ENCODE measurements at regions not wholly inside any gene's neighbourhood (a gene's known extent, or its start where the extent isn't known, plus 50 kb on each side); places are given as distances from the start of the nearest gene placed in this dataset.
"Not testable (repeated sequence)": the region's sequence is repeated elsewhere in the genome, so short reads cannot be mapped to it uniquely, and the experiment has no call there.

DNA sequence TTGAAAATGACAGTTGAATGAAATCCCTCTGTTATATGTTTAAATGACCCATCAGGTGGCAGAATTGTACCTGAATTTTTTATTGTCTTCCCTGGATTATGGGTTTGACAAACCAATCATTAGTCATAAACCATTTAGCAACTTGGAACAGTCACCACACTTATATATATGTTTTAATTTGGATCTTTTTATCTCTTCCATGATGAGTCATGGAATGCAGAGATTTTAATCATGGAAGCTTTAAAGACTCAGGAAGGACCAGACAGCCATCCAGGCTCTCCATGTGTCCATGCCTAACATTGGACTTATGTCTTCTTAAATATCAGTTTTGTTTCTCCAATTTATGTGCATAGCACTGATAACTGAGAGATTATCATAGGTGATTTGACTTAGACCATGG, 188.3 kb upstream of the ZSWIM2 start:
- Histone ChIP-seq H3K27me3 (no peaks in the 10 kb centered on the region), H3K36me3 (no peaks in the 10 kb centered on the region), H3K4me1 (no peaks in the 10 kb centered on the region), H3K27ac (no peak overlapping the region), H3K9me3 (no peaks in the 10 kb centered on the region), H3K4me3 (no peak overlapping the region)
- intact Hi-C loops (cut with DNase I): no loop called here
- TF ChIP-seq, protein P1, sequence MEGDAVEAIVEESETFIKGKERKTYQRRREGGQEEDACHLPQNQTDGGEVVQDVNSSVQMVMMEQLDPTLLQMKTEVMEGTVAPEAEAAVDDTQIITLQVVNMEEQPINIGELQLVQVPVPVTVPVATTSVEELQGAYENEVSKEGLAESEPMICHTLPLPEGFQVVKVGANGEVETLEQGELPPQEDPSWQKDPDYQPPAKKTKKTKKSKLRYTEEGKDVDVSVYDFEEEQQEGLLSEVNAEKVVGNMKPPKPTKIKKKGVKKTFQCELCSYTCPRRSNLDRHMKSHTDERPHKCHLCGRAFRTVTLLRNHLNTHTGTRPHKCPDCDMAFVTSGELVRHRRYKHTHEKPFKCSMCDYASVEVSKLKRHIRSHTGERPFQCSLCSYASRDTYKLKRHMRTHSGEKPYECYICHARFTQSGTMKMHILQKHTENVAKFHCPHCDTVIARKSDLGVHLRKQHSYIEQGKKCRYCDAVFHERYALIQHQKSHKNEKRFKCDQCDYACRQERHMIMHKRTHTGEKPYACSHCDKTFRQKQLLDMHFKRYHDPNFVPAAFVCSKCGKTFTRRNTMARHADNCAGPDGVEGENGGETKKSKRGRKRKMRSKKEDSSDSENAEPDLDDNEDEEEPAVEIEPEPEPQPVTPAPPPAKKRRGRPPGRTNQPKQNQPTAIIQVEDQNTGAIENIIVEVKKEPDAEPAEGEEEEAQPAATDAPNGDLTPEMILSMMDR (IDR thresholded peaks at IDR 0.05): no peak
- no peak for TF ChIP-seq POLR2A (IDR thresholded peaks at IDR 0.05)
- DNase-seq: no peak

DNA sequence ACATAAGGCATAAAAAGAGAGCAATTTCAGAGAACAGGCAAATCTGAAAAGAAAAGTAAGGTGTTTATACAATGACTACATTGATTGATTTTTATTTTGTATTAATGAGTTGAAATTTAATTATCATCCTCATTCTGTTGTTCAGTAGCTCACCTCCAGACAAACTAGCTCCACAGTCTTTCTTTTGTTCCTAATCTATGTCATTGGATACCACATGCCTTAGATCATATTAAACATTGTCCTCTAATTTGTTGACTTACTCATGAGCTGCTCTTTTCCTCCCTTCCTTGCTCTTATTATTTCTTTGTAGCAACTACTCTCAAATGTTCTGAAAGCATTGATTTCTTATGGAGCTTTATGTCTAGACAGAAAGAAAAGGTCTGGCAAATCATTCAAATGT, 185.5 kb upstream of the ZSWIM2 start:
- Histone ChIP-seq H3K9me3 (no peaks in the 10 kb centered on the region), H3K27ac (no peak overlapping the region), H3K4me1 (no peaks in the 10 kb centered on the region), H3K4me3 (no peak overlapping the region), H3K36me3 (no peaks in the 10 kb centered on the region), H3K27me3 (no peaks in the 10 kb centered on the region)
- no peak for DNase-seq
- TF ChIP-seq, protein P1 (IDR thresholded peaks at IDR 0.05): no peak
- no peak for TF ChIP-seq POLR2A (IDR thresholded peaks at IDR 0.05)
- intact Hi-C loops (cut with DNase I): no loop called here

DNA sequence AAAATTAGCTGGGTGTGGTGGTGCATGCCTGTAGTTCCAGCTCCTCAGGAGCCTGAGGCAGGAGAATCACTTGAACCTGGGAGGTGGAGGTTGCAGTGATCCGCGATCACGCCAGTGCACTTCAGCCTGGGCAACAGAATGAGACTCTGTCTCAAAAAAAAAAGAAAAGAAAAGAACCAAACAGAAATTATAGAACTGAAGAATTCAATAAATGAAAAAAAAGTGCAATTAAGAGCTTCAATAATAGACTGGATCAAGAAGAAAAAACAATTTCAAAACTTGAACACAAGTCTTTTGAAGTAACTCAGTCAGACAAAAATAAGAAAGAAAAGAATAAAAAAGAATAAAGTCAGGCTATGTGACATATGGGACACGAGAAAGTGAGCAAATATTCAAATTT, 175.8 kb upstream of the ZSWIM2 start:
- no peaks in the 10 kb centered on the region for H3K36me3 ChIP-seq
- no peaks in the 10 kb centered on the region for H3K27me3 ChIP-seq
- 81 to 84% methylated on average over 4 of the region's 4 CpGs for WGBS, 2 donors
- H3K9me3 ChIP-seq: peaks cover 0 to 7% (median 0%) of the 10 kb centered on the region in 3 donors
- H3K4me1 ChIP-seq: no peaks in the 10 kb centered on the region
- H3K4me3 ChIP-seq: no peak overlapping the region
- intact Hi-C loops (cut with DNase I): no loop called here
- no peak for TF ChIP-seq POLR2A (IDR thresholded peaks at IDR 0.05)
- TF ChIP-seq, protein P1 (IDR thresholded peaks at IDR 0.05): no peak
- DNase-seq: no peak
- no peak overlapping the region for H3K27ac ChIP-seq

DNA sequence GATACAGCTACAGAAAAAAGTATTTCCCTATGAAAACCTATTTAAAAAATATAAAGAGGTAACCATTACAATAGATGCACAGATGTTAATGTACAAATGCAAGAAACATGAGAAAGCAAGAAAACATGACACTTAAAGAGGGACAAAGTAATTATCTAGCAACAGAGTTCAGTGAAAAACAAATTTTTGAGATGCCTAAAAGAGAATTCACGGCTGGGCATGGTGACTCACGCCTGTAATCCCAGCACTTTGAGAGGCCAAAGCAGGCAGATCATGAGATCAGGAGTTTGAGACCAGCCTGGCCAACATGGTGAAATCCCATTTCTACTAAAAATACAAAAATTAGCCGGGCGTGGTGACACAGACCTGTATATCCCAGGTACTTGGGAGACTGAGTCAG, 175.0 kb upstream of the ZSWIM2 start:
- DNase-seq; H3K4me1 ChIP-seq; intact Hi-C loops (cut with DNase I); H3K36me3 ChIP-seq; H3K9me3 ChIP-seq; H3K27me3 ChIP-seq; H3K4me3 ChIP-seq; H3K27ac ChIP-seq: not testable (repeated sequence)
- 93 to 95% methylated on average over 4 of the region's 4 CpGs for WGBS, 2 donors

DNA sequence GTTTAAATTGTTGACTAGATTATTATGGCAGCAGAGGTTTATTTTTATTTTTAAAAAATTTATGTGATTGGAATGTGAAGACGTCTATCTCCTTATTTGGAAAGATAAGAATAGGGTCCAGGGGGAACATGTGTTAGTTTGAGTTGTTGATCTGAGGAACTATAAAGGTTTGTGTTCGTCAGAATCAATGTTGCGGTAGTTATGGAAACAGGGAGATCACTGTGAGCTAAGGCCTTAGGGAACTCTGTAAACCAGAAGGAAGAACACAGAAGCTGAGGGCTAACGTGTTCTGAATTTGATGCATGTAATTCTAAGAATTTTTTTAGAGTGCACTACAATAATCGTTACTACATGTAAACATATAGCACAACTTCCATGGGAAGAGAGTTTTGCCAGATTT, 168.5 kb upstream of the ZSWIM2 start:
- Histone ChIP-seq H3K4me3 (no peak overlapping the region), H3K36me3 (no peaks in the 10 kb centered on the region), H3K27ac (no peak overlapping the region), H3K4me1 (no peaks in the 10 kb centered on the region), H3K27me3 (no peaks in the 10 kb centered on the region), H3K9me3 (no peaks in the 10 kb centered on the region)
- intact Hi-C loops (cut with DNase I): no loop called here
- TF ChIP-seq, protein P1 (IDR thresholded peaks at IDR 0.05): no peak
- no peak for TF ChIP-seq POLR2A (IDR thresholded peaks at IDR 0.05)
- DNase-seq: no peak
- WGBS, 2 donors: 76 to 80% methylated on average over 5 of the region's 5 CpGs

DNA sequence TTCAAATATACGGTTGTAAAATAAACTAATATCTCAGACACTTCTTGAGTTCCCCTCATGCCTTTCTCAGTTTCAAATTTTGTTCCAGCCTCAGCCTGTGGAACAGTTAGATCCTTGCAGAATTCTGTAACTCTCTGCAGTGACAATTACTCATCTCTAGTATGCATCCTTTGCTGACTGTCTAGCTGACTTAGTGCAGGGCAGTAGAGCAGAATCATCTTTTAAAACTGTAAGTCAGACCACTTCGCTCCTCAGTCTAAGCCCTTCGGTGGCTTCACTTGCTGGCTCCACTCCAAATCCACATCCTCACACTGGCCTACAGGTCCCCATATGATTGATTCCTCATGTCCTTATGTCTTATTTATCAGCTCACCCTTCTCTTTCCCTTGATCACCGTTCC, 164.1 kb upstream of the ZSWIM2 start:
- Histone ChIP-seq H3K27ac (no peak overlapping the region), H3K9me3 (no peaks in the 10 kb centered on the region), H3K4me1 (no peaks in the 10 kb centered on the region), H3K4me3 (no peak overlapping the region), H3K27me3 (no peaks in the 10 kb centered on the region), H3K36me3 (no peaks in the 10 kb centered on the region)
- intact Hi-C loops (cut with DNase I): no loop called here
- 65 to 74% methylated on average over 4 of the region's 4 CpGs for WGBS, 2 donors
- no peak for DNase-seq
- TF ChIP-seq POLR2A (IDR thresholded peaks at IDR 0.05): no peak
- TF ChIP-seq, protein P1 (IDR thresholded peaks at IDR 0.05): no peak
